Endothelial cell (in vitro differentiated cells): ENCODE measurements at regions not wholly inside any gene's neighbourhood (a gene's known extent, or its start where the extent isn't known, plus 50 kb on each side); places are given as distances from the start of the nearest gene placed in this dataset.

Source experiments
- DNase-seq: peaks from one replicate; pipeline ENCODE4 v3.0.0; 2021; ENCODE audit warnings: low spot score
- H3K27ac Mint-ChIP-seq: one replicate; pipeline ENCODE4 v1.8.0; 2021; ENCODE audit warnings: mixed read lengths, inconsistent platforms; ENCODE audit not compliant: unreplicated experiment
- H3K27me3 Mint-ChIP-seq: one replicate; pipeline ENCODE4 v1.8.0; 2021; ENCODE audit warnings: mild to moderate bottlenecking, moderate library complexity, mixed read lengths, inconsistent platforms; ENCODE audit not compliant: unreplicated experiment
- H3K36me3 Mint-ChIP-seq: one replicate; pipeline ENCODE4 v1.8.0; 2021; ENCODE audit warnings: mild to moderate bottlenecking, low read depth, mixed read lengths, inconsistent platforms; ENCODE audit not compliant: unreplicated experiment
- H3K4me1 Mint-ChIP-seq: one replicate; pipeline ENCODE4 v1.8.0; 2021; ENCODE audit warnings: mild to moderate bottlenecking, mixed read lengths, inconsistent platforms; ENCODE audit not compliant: unreplicated experiment
- H3K4me3 Mint-ChIP-seq: one replicate; pipeline ENCODE4 v1.8.0; 2021; ENCODE audit warnings: mild to moderate bottlenecking, mixed read lengths, inconsistent platforms; ENCODE audit not compliant: unreplicated experiment
- H3K9me3 Mint-ChIP-seq: one replicate; pipeline ENCODE4 v1.8.0; 2021; ENCODE audit warnings: mixed read lengths, inconsistent platforms; ENCODE audit not compliant: unreplicated experiment
- TF ChIP-seq, protein P1 (sequence below): fragments of 200-600 bp; sonication (generic); IDR thresholded peaks from one replicate; pipeline ENCODE4 v1.5.0; 2021; ENCODE audit warnings: antibody characterized with exemption; ENCODE audit not compliant: unreplicated experiment

DNA sequence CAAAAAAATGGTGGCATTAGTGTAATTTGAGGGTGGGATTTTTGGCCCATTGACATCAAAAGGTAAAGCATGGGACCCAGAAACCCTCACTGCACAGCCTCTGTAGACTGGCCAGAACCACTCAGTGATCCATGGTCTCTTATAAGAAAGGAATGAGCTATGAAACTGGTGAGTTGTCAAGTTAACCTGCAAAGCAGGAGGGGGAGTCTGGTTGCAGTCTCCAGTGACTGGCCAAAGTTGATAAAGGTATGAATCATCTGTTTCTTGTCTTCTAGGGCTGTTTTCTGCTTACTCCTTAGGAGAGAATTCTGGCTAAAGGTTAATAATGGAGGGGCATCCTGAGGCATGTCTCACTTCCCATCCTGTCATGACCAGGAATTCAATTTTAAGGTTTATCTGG is 325.2 kb downstream of the TLR4 start:
- DNase-seq, result no peak
- H3K36me3 Mint-ChIP-seq, result no peaks in the 10 kb centered on the region
- TF ChIP-seq, protein P1, sequence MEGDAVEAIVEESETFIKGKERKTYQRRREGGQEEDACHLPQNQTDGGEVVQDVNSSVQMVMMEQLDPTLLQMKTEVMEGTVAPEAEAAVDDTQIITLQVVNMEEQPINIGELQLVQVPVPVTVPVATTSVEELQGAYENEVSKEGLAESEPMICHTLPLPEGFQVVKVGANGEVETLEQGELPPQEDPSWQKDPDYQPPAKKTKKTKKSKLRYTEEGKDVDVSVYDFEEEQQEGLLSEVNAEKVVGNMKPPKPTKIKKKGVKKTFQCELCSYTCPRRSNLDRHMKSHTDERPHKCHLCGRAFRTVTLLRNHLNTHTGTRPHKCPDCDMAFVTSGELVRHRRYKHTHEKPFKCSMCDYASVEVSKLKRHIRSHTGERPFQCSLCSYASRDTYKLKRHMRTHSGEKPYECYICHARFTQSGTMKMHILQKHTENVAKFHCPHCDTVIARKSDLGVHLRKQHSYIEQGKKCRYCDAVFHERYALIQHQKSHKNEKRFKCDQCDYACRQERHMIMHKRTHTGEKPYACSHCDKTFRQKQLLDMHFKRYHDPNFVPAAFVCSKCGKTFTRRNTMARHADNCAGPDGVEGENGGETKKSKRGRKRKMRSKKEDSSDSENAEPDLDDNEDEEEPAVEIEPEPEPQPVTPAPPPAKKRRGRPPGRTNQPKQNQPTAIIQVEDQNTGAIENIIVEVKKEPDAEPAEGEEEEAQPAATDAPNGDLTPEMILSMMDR, result no peak
- no peaks in the 10 kb centered on the region for H3K27me3 Mint-ChIP-seq
- no peaks in the 10 kb centered on the region for H3K4me1 Mint-ChIP-seq
- H3K9me3 Mint-ChIP-seq, result peaks cover 10% of the 10 kb centered on the region
- no peak overlapping the region for H3K4me3 Mint-ChIP-seq
- no peak overlapping the region for H3K27ac Mint-ChIP-seq

DNA sequence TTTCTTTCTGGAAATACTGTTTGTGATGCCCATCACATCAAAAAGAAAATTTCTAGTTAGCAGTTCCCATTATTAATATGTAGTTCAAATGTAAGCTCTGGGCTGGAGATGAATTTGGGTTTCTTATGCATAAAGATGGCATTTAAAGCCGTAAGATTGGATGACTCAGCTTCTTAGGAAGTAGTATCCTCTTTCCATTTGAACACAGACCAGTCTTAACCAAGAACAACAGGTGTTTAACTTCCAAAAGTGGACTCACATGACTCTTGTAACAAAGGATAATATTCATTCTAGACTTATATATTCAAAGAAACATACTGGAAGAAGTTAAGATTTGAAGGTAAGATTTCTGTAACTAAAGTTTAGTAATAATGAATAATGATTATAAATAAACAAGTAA is 330.5 kb downstream of the TLR4 start:
- TF ChIP-seq, protein P1, result no peak
- no peak overlapping the region for H3K4me3 Mint-ChIP-seq
- H3K36me3 Mint-ChIP-seq, result no peaks in the 10 kb centered on the region
- peaks cover 4% of the 10 kb centered on the region for H3K9me3 Mint-ChIP-seq
- H3K27ac Mint-ChIP-seq, result no peak overlapping the region
- DNase-seq, result no peak
- no peaks in the 10 kb centered on the region for H3K27me3 Mint-ChIP-seq
- H3K4me1 Mint-ChIP-seq, result no peaks in the 10 kb centered on the region

DNA sequence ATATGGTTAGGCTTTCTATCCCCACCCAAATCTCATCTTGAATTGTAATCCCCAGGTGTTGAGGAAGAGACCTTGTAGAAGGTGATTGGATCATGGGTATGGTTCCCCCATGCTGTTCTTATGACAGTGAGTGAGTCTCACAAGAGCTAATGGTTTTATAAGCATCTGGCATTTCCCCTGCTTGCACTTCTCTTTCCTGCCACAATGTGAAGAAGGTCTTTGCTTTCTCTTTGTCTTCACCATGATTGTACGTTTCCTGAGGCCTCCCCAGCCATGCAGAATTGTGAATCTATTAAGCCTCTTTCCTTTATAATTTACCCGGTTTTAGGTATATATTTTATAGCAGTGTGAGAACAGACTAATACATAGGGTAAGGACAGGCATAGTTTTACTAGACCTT is 334.5 kb downstream of the TLR4 start:
- Mint-ChIP-seq H3K9me3 (no peaks in the 10 kb centered on the region), H3K27me3 (no peaks in the 10 kb centered on the region), H3K4me1 (no peaks in the 10 kb centered on the region), H3K4me3 (no peak overlapping the region), H3K27ac (no peak overlapping the region), H3K36me3 (no peaks in the 10 kb centered on the region)
- no peak for DNase-seq
- TF ChIP-seq, protein P1, result no peak

DNA sequence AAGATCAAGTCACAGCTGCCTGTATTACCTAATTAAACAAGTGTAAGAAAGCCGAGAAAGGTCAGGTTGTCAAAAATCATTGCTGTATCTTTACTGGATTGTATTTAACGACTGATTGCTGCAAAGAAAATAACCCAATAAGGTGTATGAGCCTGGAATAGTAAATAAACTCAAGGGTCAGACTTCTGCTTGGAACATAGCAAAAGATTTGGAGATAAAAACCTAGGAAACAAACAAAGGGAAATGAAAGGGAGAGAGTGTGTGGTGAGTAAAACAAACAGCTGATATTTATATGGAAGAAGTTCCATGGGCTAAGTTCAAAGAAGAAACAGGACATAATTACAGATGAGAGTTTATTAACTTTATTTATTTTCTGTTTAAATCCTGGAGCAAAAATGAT is 354.0 kb downstream of the TLR4 start:
- Mint-ChIP-seq H3K4me3 (no peak overlapping the region), H3K27me3 (no peaks in the 10 kb centered on the region), H3K9me3 (peaks cover 2% of the 10 kb centered on the region), H3K4me1 (no peaks in the 10 kb centered on the region), H3K36me3 (no peaks in the 10 kb centered on the region), H3K27ac (no peak overlapping the region)
- no peak for DNase-seq
- TF ChIP-seq, protein P1, result no peak

DNA sequence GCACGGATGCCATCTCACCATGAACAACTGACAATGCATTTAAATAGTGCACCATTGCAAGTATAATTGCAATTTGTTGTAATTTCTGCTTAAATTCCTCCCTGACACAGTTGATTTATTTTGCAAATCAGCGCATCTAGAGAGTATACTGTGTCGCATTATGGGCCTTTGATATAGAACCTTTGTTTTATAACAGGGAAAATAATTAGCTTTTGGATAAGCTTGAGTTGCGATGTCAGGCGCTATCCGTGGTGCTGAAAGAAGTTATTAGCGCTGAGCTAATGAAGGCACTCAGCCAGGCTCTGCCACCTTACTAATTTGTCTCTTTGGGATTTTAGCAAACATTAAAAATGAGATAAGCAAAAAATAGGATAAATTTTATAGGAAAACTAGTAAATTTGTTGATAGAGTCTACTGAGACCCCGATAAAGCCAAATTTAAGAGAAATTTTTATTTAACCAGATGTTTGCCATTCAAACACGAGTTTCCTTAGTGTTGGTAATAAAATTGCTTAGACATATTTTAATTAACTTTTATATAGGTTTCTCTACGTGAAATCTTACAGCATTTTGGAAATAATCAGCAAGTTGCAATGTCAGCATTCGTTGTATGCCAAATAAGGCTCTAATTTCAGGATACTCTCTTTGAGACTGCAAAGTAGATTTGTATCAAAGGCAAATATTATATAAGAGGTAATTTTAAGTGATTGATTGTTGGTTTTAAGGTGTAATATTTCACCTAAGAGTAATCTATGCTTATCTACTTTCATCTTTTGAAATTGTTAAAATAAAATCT is 355.5 kb downstream of the TLR4 start:
- no peaks in the 10 kb centered on the region for H3K36me3 Mint-ChIP-seq
- no peak overlapping the region for H3K4me3 Mint-ChIP-seq
- peak; percentile 39 for DNase-seq
- no peaks in the 10 kb centered on the region for H3K27me3 Mint-ChIP-seq
- TF ChIP-seq, protein P1, result no peak
- no peak overlapping the region for H3K27ac Mint-ChIP-seq
- H3K4me1 Mint-ChIP-seq, result no peaks in the 10 kb centered on the region
- no peaks in the 10 kb centered on the region for H3K9me3 Mint-ChIP-seq
